H9 (cell line): ENCODE measurements at regions not wholly inside any gene's neighbourhood (a gene's known extent, or its start where the extent isn't known, plus 50 kb on each side); places are given as distances from the start of the nearest gene placed in this dataset.

Experiments used
- DNase-seq: peaks from one replicate; pipeline ENCODE4 v3.0.0-alpha.2; 2017
- H2AFZ ChIP-seq: one replicate; pipeline ENCODE4 v1.6.1; 2013; ENCODE audit warnings: mild to moderate bottlenecking, low read length, control low read depth, moderate library complexity
- H2AK5ac ChIP-seq: 2 replicates; pipeline ENCODE4 v1.6.1; 2013; ENCODE audit warnings: low read length, control low read depth, mixed read lengths; ENCODE audit not compliant: insufficient read length
- H2BK120ac ChIP-seq: one replicate; pipeline ENCODE4 v1.6.1; 2013; ENCODE audit warnings: low read depth, mild to moderate bottlenecking, low read length, control low read depth, inconsistent platforms; ENCODE audit not compliant: poor library complexity, severe bottlenecking
- H2BK12ac ChIP-seq: 2 replicates; pipeline ENCODE4 v1.6.1; 2013; ENCODE audit warnings: low read length, control low read depth, mixed read lengths, low read depth; ENCODE audit not compliant: insufficient read length
- H2BK15ac ChIP-seq: 2 replicates; pipeline ENCODE4 v1.6.1; 2013; ENCODE audit warnings: low read depth, low read length, control low read depth
- H2BK20ac ChIP-seq: one replicate; pipeline ENCODE4 v1.6.1; 2013; ENCODE audit warnings: low read depth, mild to moderate bottlenecking, low read length, control low read depth, inconsistent platforms; ENCODE audit not compliant: poor library complexity, severe bottlenecking
- H2BK5ac ChIP-seq: 2 replicates; pipeline ENCODE4 v1.6.1; 2013; ENCODE audit warnings: low read length, control low read depth, mixed read lengths; ENCODE audit not compliant: insufficient read length
- H3K14ac ChIP-seq: 2 replicates; pipeline ENCODE4 v1.6.1; 2013; ENCODE audit warnings: low read length, control low read depth; ENCODE audit not compliant: insufficient read depth
- H3K18ac ChIP-seq: 2 replicates; pipeline ENCODE4 v1.6.1; 2013; ENCODE audit warnings: low read depth, mild to moderate bottlenecking, mixed read lengths, low read length, control low read depth; ENCODE audit not compliant: insufficient read length
- H3K23ac ChIP-seq: 2 replicates; pipeline ENCODE4 v1.6.1; 2013; ENCODE audit warnings: low read length, control low read depth, mixed read lengths, low read depth; ENCODE audit not compliant: insufficient read length
- H3K23me2 ChIP-seq: 2 replicates; pipeline ENCODE4 v1.6.1; 2013; ENCODE audit warnings: low read depth, mild to moderate bottlenecking, mixed read lengths, low read length, control low read depth; ENCODE audit not compliant: insufficient read length, poor library complexity, severe bottlenecking
- H3K27ac ChIP-seq: 2 replicates; pipeline ENCODE4 v1.5.1; 2013; ENCODE audit warnings: low read length, control low read depth, mixed read lengths, low read depth; ENCODE audit not compliant: insufficient read length
- H3K27me3 ChIP-seq: 2 replicates; pipeline ENCODE4 v1.6.1; 2013; ENCODE audit warnings: low read length, control low read depth, inconsistent platforms; ENCODE audit not compliant: insufficient read depth
- H3K4ac ChIP-seq: 2 replicates; pipeline ENCODE4 v1.6.1; 2013; ENCODE audit warnings: low read depth, mild to moderate bottlenecking, control low read depth, inconsistent platforms, low read length, moderate library complexity
- H3K4me1 ChIP-seq: 2 replicates; pipeline ENCODE4 v1.6.1; 2013; ENCODE audit warnings: low read length, control low read depth, inconsistent platforms; ENCODE audit not compliant: insufficient read depth
- H3K4me2 ChIP-seq: 2 replicates; pipeline ENCODE4 v1.6.1; 2013; ENCODE audit warnings: low read length, control low read depth, mixed read lengths; ENCODE audit not compliant: insufficient read length, insufficient read depth
- H3K56ac ChIP-seq: 2 replicates; pipeline ENCODE4 v1.6.1; 2013; ENCODE audit warnings: low read depth, mild to moderate bottlenecking, mixed read lengths, low read length, control low read depth; ENCODE audit not compliant: insufficient read length
- H3K79me1 ChIP-seq: 2 replicates; pipeline ENCODE4 v1.6.1; 2013; ENCODE audit warnings: low read depth, mild to moderate bottlenecking, moderate library complexity, low read length, control low read depth, inconsistent platforms; ENCODE audit not compliant: insufficient read depth, poor library complexity, severe bottlenecking
- H3K79me2 ChIP-seq: 2 replicates; pipeline ENCODE4 v1.6.1; 2013; ENCODE audit warnings: low read length, control low read depth, inconsistent platforms; ENCODE audit not compliant: insufficient read depth
- H3K9ac ChIP-seq: 2 replicates; pipeline ENCODE4 v1.6.1; 2013; ENCODE audit warnings: low read length, control low read depth, mixed read lengths; ENCODE audit not compliant: insufficient read length; ENCODE audit errors: extremely low read depth
- H3K9me3 ChIP-seq: one replicate; pipeline ENCODE4 v1.6.1; 2013; ENCODE audit warnings: low read depth, low read length, inconsistent platforms; ENCODE audit not compliant: control insufficient read depth
- H3T11ph ChIP-seq: one replicate; pipeline ENCODE4 v1.6.1; 2013; ENCODE audit warnings: mild to moderate bottlenecking, low read length, control low read depth, inconsistent platforms
- H4K20me1 ChIP-seq: one replicate; pipeline ENCODE4 v1.6.1; 2013; ENCODE audit not compliant: control insufficient read depth, insufficient read length, insufficient read depth
- H4K5ac ChIP-seq: 2 replicates; pipeline ENCODE4 v1.6.1; 2013; ENCODE audit warnings: low read depth, mild to moderate bottlenecking, mixed read lengths, low read length, control low read depth; ENCODE audit not compliant: insufficient read length
- H4K8ac ChIP-seq: replicated peaks from 2 replicates; pipeline ENCODE4 v1.6.1; 2013; ENCODE audit warnings: low read length, control low read depth, mixed read lengths, low read depth; ENCODE audit not compliant: insufficient read length
- H4K91ac ChIP-seq: 2 replicates; pipeline ENCODE4 v1.6.1; 2013; ENCODE audit warnings: low read depth, mild to moderate bottlenecking, moderate library complexity, mixed read lengths, low read length, control low read depth; ENCODE audit not compliant: insufficient read length
- H3K27ac Mint-ChIP-seq, 3 experiments: 2 replicates in 2 of 3; 3 replicates in 1 of 3; pipeline ENCODE4 v1.8.0; 2020 to 2021; ENCODE audit warnings: mixed read lengths in 3 of 3, mild to moderate bottlenecking in 1 of 3, moderate library complexity in 1 of 3
- H3K27me3 Mint-ChIP-seq: 2 replicates; pipeline ENCODE4 v1.8.0; 2021; ENCODE audit warnings: low read depth, mild to moderate bottlenecking, moderate library complexity, mixed read lengths
- H3K36me3 Mint-ChIP-seq, 3 experiments: 2 replicates in 2 of 3; 3 replicates in 1 of 3; pipeline ENCODE4 v1.8.0; 2020 to 2021; ENCODE audit warnings: low read depth in 3 of 3, mixed read lengths in 3 of 3; ENCODE audit not compliant: insufficient read depth in 1 of 3
- H3K4me1 Mint-ChIP-seq, 2 experiments: 2 replicates each; pipeline ENCODE4 v1.8.0; 2020; ENCODE audit warnings: mixed read lengths in 2 of 2
- H3K4me3 Mint-ChIP-seq, 2 experiments: 2 replicates in 1 of 2; 3 replicates in 1 of 2; pipeline ENCODE4 v1.8.0; 2020 to 2021; ENCODE audit warnings: mild to moderate bottlenecking in 2 of 2, mixed read lengths in 2 of 2, moderate library complexity in 1 of 2
- H3K9me3 Mint-ChIP-seq, 2 experiments: 2 replicates in 1 of 2; 3 replicates in 1 of 2; pipeline ENCODE4 v1.8.0; 2020; ENCODE audit warnings: mild to moderate bottlenecking in 2 of 2, mixed read lengths in 2 of 2, moderate library complexity in 1 of 2
- CTCF ChIP-seq: fragments of 200-600 bp; sonication (generic); conservative IDR thresholded peaks from 3 replicates; pipeline ENCODE4 v1.8.0; 2021; ENCODE audit warnings: antibody characterized with exemption, mild to moderate bottlenecking
- WGBS: extraction: QIAGEN DNeasy Blood & Tissue Kit; methylation state at CpG from one replicate; pipeline ENCODE4 v1.1.7; 2013; ENCODE audit warnings: missing lambda C conversion rate, low lambda C conversion rate, mixed read lengths; ENCODE audit not compliant: insufficient read length; ENCODE audit errors: extremely low coverage; 5-methylcytosine and 5-hydroxymethylcytosine counted together

- Histone ChIP-seq H3K56ac (no peak overlapping the region), H4K8ac (no peak overlapping the region), H3K27ac (no peak overlapping the region), H3K14ac (no peak overlapping the region), H3K9ac (no peak overlapping the region), H4K5ac (no peak overlapping the region), H3K9me3 (no peaks in the 10 kb centered on the region), H2BK5ac (no peak overlapping the region), H2BK20ac (no peak overlapping the region), H2BK12ac (no peak overlapping the region), H3K4me2 (no peak overlapping the region), H3K18ac (no peak overlapping the region), H3K27me3 (no peaks in the 10 kb centered on the region), H3K23me2 (no peaks in the 10 kb centered on the region), H3K79me1 (no peaks in the 10 kb centered on the region), H2BK120ac (no peak overlapping the region), H3K23ac (no peak overlapping the region), H3K79me2 (no peaks in the 10 kb centered on the region), H3T11ph (no peak overlapping the region), H4K91ac (no peak overlapping the region), H2BK15ac (no peak overlapping the region), H3K4me1 (peaks cover 3% of the 10 kb centered on the region; the same call in 1 of the 2 replicates), H4K20me1 (no peaks in the 10 kb centered on the region), H2AK5ac (no peak overlapping the region), H2AFZ (no peak overlapping the region), H3K4ac (no peak overlapping the region)
- no peak for TF ChIP-seq CTCF
- Mint-ChIP-seq H3K4me1 (peaks cover 8% of the 10 kb centered on the region in 2 experiments), H3K27me3 (peaks cover 61% of the 10 kb centered on the region), H3K36me3 (no peaks in the 10 kb centered on the region), H3K9me3 (no peaks in the 10 kb centered on the region; a peak in 1 of 5 replicates), H3K27ac (no peak overlapping the region), H3K4me3 (no peak overlapping the region)
- no peak for DNase-seq
- no CpG with 5 or more reads among the region's 10 CpGs for WGBS
Observed at GRCh38 chr16:75908331-75909117, 182.2 kb upstream of the CPHXL start.
